Mesendoderm (in vitro differentiated cells): ENCODE measurements at regions not wholly inside any gene's neighbourhood (a gene's known extent, or its start where the extent isn't known, plus 50 kb on each side); places are given as distances from the start of the nearest gene placed in this dataset.

Experiments
- DNase-seq: peaks from one replicate; pipeline ENCODE4 v3.0.0; 2013
- H2AK5ac ChIP-seq: 2 replicates; pipeline ENCODE4 v1.6.1; 2013; ENCODE audit warnings: low read length, inconsistent platforms
- H2BK120ac ChIP-seq: 2 replicates; pipeline ENCODE4 v1.6.1; 2013; ENCODE audit warnings: low read depth, mild to moderate bottlenecking, low read length, moderate library complexity, mixed read lengths
- H2BK15ac ChIP-seq: replicated peaks from 2 replicates; pipeline ENCODE4 v1.6.1; 2013; ENCODE audit warnings: low read depth, mild to moderate bottlenecking, moderate library complexity
- H2BK5ac ChIP-seq: 2 replicates; pipeline ENCODE4 v1.6.1; 2013; ENCODE audit warnings: low read length, inconsistent platforms
- H3K18ac ChIP-seq: 2 replicates; pipeline ENCODE4 v1.6.1; 2013; ENCODE audit warnings: mild to moderate bottlenecking, low read length, mixed read lengths
- H3K23ac ChIP-seq: one replicate; pipeline ENCODE4 v1.6.1; 2013; ENCODE audit warnings: low read length
- H3K27ac ChIP-seq: 2 replicates; pipeline ENCODE4 v1.5.1; 2013; ENCODE audit warnings: low read depth, mild to moderate bottlenecking, inconsistent platforms, low read length, moderate library complexity
- H3K27me3 ChIP-seq: 2 replicates; pipeline ENCODE4 v1.6.1; 2013; ENCODE audit warnings: low read length, control low read depth, mild to moderate bottlenecking, inconsistent platforms; ENCODE audit not compliant: insufficient read depth, poor library complexity
- H3K36me3 ChIP-seq: 2 replicates; pipeline ENCODE4 v1.6.1; 2013; ENCODE audit warnings: low read length, inconsistent platforms; ENCODE audit not compliant: control insufficient read depth, insufficient read depth
- H3K4ac ChIP-seq: one replicate; pipeline ENCODE4 v1.6.1; 2013; ENCODE audit warnings: low read depth, mild to moderate bottlenecking, low read length, moderate library complexity
- H3K4me1 ChIP-seq: 2 replicates; pipeline ENCODE4 v1.6.1; 2013; ENCODE audit warnings: low read depth, low read length, inconsistent platforms; ENCODE audit not compliant: control insufficient read depth
- H3K4me2 ChIP-seq: 2 replicates; pipeline ENCODE4 v1.6.1; 2013; ENCODE audit warnings: low read length
- H3K4me3 ChIP-seq: 2 replicates; pipeline ENCODE4 v1.5.1; 2013; ENCODE audit warnings: mild to moderate bottlenecking, low read length
- H3K56ac ChIP-seq: one replicate; pipeline ENCODE4 v1.6.1; 2013; ENCODE audit warnings: low read length
- H3K79me1 ChIP-seq: 2 replicates; pipeline ENCODE4 v1.6.1; 2013; ENCODE audit warnings: low read length, inconsistent platforms
- H3K79me2 ChIP-seq: 2 replicates; pipeline ENCODE4 v1.6.1; 2013; ENCODE audit warnings: mild to moderate bottlenecking, low read length; ENCODE audit not compliant: control insufficient read depth, insufficient read depth
- H3K9ac ChIP-seq: 2 replicates; pipeline ENCODE4 v1.6.1; 2013; ENCODE audit warnings: low read length, inconsistent platforms
- H4K5ac ChIP-seq: one replicate; pipeline ENCODE4 v1.6.1; 2013; ENCODE audit warnings: low read length
- H4K8ac ChIP-seq: one replicate; pipeline ENCODE4 v1.6.1; 2013; ENCODE audit warnings: low read depth, mild to moderate bottlenecking, control low read depth, low read length, moderate library complexity
- WGBS: extraction: QIAGEN DNeasy Blood & Tissue Kit; methylation state at CpG from one replicate; pipeline ENCODE4 v1.1.7; 2013; ENCODE audit warnings: low lambda C conversion rate, missing lambda C conversion rate; ENCODE audit not compliant: insufficient coverage; ENCODE audit errors: extremely low coverage; 5-methylcytosine and 5-hydroxymethylcytosine counted together

DNA sequence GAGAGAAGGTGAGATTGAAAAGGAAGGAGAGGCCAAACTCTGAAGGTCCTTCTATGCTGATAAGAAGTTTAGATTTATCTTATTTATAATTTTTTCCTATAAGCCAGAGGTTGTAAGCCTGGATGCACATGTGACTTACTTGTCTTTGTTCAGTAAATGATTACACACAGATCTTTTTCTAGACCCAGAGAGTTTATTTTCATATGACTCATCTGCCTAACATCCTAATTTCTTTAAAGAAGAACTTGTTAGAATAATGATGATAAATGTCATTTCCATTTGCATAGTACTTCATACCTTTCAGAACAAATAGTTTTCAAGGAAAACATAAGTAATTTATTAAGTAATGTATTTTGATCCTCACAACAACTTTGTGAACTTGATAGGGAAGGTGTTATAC is 434.8 kb upstream of the DPH6 start:
- Histone ChIP-seq H3K79me2 (no peaks in the 10 kb centered on the region), H4K5ac (no peak overlapping the region), H2BK5ac (no peak overlapping the region), H3K36me3 (no peaks in the 10 kb centered on the region), H3K4me1 (no peaks in the 10 kb centered on the region), H3K27me3 (no peaks in the 10 kb centered on the region), H3K9ac (no peak overlapping the region), H2AK5ac (no peak overlapping the region), H3K27ac (no peak overlapping the region), H3K56ac (no peak overlapping the region), H3K4me3 (no peak overlapping the region), H4K8ac (no peak overlapping the region), H3K79me1 (no peaks in the 10 kb centered on the region), H2BK15ac (no peak overlapping the region), H3K4me2 (no peak overlapping the region), H2BK120ac (no peak overlapping the region), H3K18ac (no peak overlapping the region), H3K4ac (no peak overlapping the region), H3K23ac (no peak overlapping the region)
- DNase-seq: no peak

DNA sequence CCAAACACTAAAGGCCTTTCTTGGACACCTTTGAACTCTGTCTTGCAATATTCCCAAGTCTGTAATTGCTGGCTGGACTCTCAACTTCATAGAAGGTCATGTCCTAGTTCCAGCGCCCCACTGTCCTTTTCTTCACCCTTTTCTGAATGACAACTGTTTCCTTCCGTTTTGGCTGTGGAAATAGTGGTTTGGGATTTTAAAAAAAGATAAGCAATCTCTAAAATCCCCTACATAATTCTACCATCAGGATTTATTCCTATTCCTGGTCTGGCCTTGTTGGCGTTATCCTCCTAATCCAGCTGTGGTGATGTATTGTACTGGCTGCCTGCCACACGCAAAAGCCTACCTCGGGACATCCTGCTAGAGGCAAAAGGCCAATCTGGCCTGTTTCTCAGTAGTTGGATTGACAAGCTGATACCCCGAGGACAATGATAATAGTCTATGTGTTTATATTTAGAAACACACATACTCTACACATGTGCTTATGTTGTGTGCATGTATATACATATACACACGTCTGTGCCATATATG is 440.3 kb upstream of the DPH6 start:
- Histone ChIP-seq H3K79me2 (no peaks in the 10 kb centered on the region), H3K27ac (no peak overlapping the region), H4K8ac (no peak overlapping the region), H3K79me1 (no peaks in the 10 kb centered on the region), H3K4me3 (no peak overlapping the region), H3K56ac (no peak overlapping the region), H2AK5ac (no peak overlapping the region), H2BK5ac (no peak overlapping the region), H3K9ac (no peak overlapping the region), H3K4ac (no peak overlapping the region), H3K27me3 (no peaks in the 10 kb centered on the region), H3K18ac (no peak overlapping the region), H2BK120ac (no peak overlapping the region), H4K5ac (no peak overlapping the region), H3K36me3 (no peaks in the 10 kb centered on the region), H2BK15ac (no peak overlapping the region), H3K23ac (no peak overlapping the region), H3K4me1 (no peaks in the 10 kb centered on the region), H3K4me2 (no peak overlapping the region)
- DNase-seq: no peak
- no CpG with 5 or more reads among the region's 7 CpGs for WGBS

DNA sequence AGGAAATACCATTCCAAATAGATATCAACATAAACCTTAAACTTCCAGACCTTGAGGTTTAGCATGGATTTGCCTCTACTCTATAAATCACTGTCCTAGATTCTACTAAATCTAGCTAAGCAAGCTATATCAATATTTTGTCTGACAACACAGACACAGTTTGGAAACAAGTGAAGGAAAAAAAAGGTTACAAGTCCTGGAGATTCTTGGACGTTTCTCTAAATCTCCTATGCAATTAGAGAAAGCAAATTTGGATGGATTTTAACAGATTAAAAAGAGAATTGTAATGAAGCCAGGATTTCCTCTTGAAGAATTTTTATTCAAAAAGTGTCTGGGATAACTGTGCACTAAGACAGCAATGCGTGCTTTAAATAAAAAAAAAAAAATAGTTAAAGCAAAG is 441.1 kb upstream of the DPH6 start:
- no peak overlapping the region for H3K9ac ChIP-seq
- no peak overlapping the region for H3K4me3 ChIP-seq
- no peak overlapping the region for H3K4ac ChIP-seq
- H2BK15ac ChIP-seq: no peak overlapping the region
- no peak overlapping the region for H4K5ac ChIP-seq
- H3K18ac ChIP-seq: no peak overlapping the region
- no peak overlapping the region for H3K27ac ChIP-seq
- no peak overlapping the region for H3K4me2 ChIP-seq
- no CpG with 5 or more reads among the region's 2 CpGs for WGBS
- no peak overlapping the region for H2AK5ac ChIP-seq
- no peak overlapping the region for H4K8ac ChIP-seq
- no peaks in the 10 kb centered on the region for H3K79me2 ChIP-seq
- no peak overlapping the region for H2BK5ac ChIP-seq
- DNase-seq: no peak
- H2BK120ac ChIP-seq: no peak overlapping the region
- H3K27me3 ChIP-seq: no peaks in the 10 kb centered on the region
- no peak overlapping the region for H3K23ac ChIP-seq
- H3K56ac ChIP-seq: no peak overlapping the region
- H3K36me3 ChIP-seq: no peaks in the 10 kb centered on the region
- no peaks in the 10 kb centered on the region for H3K79me1 ChIP-seq
- H3K4me1 ChIP-seq: no peaks in the 10 kb centered on the region

DNA sequence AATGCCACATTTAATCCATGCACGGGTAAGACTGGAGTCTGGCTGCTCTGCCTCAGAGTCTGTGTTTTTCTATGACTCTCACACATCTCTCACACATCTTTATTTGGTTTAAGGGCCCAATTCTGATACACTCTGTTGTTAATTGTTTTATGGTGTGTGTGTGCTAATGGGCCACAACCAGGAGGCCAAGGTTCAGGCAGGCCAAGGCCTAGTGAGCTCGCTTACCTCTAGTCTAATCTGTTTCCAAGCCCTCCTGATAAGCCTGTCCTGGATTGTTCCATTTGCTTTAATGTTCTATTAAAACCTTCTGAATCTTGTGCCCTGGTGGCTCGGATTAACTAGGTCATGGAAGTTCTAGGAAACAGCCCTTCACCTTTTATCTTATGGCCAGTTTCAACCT is 445.4 kb upstream of the DPH6 start:
- no peak overlapping the region for H3K9ac ChIP-seq
- no peaks in the 10 kb centered on the region for H3K27me3 ChIP-seq
- no peaks in the 10 kb centered on the region for H3K79me2 ChIP-seq
- H3K23ac ChIP-seq: no peak overlapping the region
- no peak overlapping the region for H2BK120ac ChIP-seq
- no peak overlapping the region for H2BK15ac ChIP-seq
- peak; percentile 6 for DNase-seq
- H2AK5ac ChIP-seq: no peak overlapping the region
- H3K4me1 ChIP-seq: no peaks in the 10 kb centered on the region
- no CpG with 5 or more reads among the region's 3 CpGs for WGBS
- no peak overlapping the region for H2BK5ac ChIP-seq
- H3K4me2 ChIP-seq: no peak overlapping the region
- no peak overlapping the region for H4K5ac ChIP-seq
- no peak overlapping the region for H4K8ac ChIP-seq
- no peak overlapping the region for H3K18ac ChIP-seq
- no peak overlapping the region for H3K4me3 ChIP-seq
- no peak overlapping the region for H3K27ac ChIP-seq
- H3K79me1 ChIP-seq: no peaks in the 10 kb centered on the region
- no peak overlapping the region for H3K4ac ChIP-seq
- H3K36me3 ChIP-seq: no peaks in the 10 kb centered on the region
- no peak overlapping the region for H3K56ac ChIP-seq

DNA sequence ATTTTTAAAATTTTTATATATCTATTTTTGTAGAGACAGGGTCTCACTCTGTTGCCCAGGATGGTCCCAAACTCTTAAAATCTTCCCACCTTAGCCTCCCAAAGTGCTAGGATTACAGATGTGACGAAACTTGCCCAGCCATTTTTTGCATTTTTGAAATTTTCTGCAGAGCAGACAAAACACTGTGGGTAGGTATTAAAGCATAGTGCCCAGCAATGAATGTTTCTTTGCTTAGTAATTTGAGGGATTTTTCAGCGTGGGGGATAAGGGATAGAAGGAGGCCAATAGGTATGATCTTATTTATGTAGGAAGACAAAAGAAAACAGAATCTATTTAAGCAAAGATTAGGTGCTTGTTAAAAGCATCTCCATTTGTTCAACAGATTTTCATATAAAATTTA is 446.8 kb upstream of the DPH6 start:
- no CpG with 5 or more reads among the region's 2 CpGs for WGBS
- DNase-seq: no peak
- Histone ChIP-seq H3K4me1 (no peaks in the 10 kb centered on the region), H2BK5ac (no peak overlapping the region), H3K23ac (no peak overlapping the region), H3K4me2 (no peak overlapping the region), H3K27me3 (no peaks in the 10 kb centered on the region), H2BK120ac (no peak overlapping the region), H3K36me3 (no peaks in the 10 kb centered on the region), H2BK15ac (no peak overlapping the region), H3K4ac (no peak overlapping the region), H2AK5ac (no peak overlapping the region), H3K9ac (no peak overlapping the region), H3K18ac (no peak overlapping the region), H3K79me2 (no peaks in the 10 kb centered on the region), H3K56ac (no peak overlapping the region), H3K4me3 (no peak overlapping the region), H3K27ac (no peak overlapping the region), H4K5ac (no peak overlapping the region), H4K8ac (no peak overlapping the region), H3K79me1 (no peaks in the 10 kb centered on the region)

DNA sequence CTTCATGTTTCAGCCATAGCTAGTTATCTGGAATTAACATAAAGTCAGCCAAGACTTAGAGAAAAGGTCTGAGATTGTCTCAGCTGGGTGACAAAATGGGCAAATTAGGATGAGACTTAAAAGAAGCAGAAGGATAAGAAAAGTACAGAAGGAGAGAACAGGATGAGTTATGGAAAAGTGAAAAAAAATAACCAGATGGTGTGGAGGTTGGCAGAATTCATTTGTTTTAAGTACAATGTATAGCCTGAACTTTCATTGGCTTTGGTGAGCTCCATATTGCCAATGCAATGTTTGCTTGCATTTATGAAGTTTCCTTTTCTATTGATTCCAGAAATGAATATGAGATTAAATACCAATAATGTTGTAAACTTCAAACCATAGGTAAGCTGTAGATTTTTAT is 447.2 kb upstream of the DPH6 start:
- no peak overlapping the region for H3K18ac ChIP-seq
- no peak overlapping the region for H3K9ac ChIP-seq
- H3K23ac ChIP-seq: no peak overlapping the region
- H2AK5ac ChIP-seq: no peak overlapping the region
- H3K4me1 ChIP-seq: no peaks in the 10 kb centered on the region
- H3K27ac ChIP-seq: no peak overlapping the region
- no peak overlapping the region for H3K4me3 ChIP-seq
- H4K8ac ChIP-seq: no peak overlapping the region
- DNase-seq: no peak
- no peak overlapping the region for H2BK15ac ChIP-seq
- H2BK120ac ChIP-seq: no peak overlapping the region
- H3K4me2 ChIP-seq: no peak overlapping the region
- H3K56ac ChIP-seq: no peak overlapping the region
- H3K36me3 ChIP-seq: no peaks in the 10 kb centered on the region
- no peaks in the 10 kb centered on the region for H3K79me2 ChIP-seq
- H3K4ac ChIP-seq: no peak overlapping the region
- H3K79me1 ChIP-seq: no peaks in the 10 kb centered on the region
- no peaks in the 10 kb centered on the region for H3K27me3 ChIP-seq
- H4K5ac ChIP-seq: no peak overlapping the region
- H2BK5ac ChIP-seq: no peak overlapping the region
